HCT116 (cell line): ENCODE measurements at regions not wholly inside any gene's neighbourhood (a gene's known extent, or its start where the extent isn't known, plus 50 kb on each side); places are given as distances from the start of the nearest gene placed in this dataset.

Source experiments
- CEBPB ChIP-seq: IDR thresholded peaks from 2 replicates; pipeline ENCODE4 v1.6.1; 2012; ENCODE audit warnings: low read depth
- EGR1 ChIP-seq: IDR thresholded peaks from 2 replicates; pipeline ENCODE4 v1.6.1; 2012; ENCODE audit warnings: low read depth
- EZH2 ChIP-seq: fragments of 200-600 bp; sonication (generic); IDR thresholded peaks from 2 replicates; pipeline ENCODE4 v1.6.1; 2017; ENCODE audit warnings: antibody characterized with exemption, mixed run types
- EZH2phosphoT487 ChIP-seq: fragments of 200-600 bp; IDR thresholded peaks from 2 replicates; pipeline ENCODE4 v1.6.1; 2018; ENCODE audit warnings: antibody characterized with exemption, borderline replicate concordance
- POLR2A ChIP-seq: IDR thresholded peaks from 2 replicates; pipeline ENCODE4 v1.7.0; 2011; ENCODE audit warnings: borderline replicate concordance; ENCODE audit not compliant: insufficient read depth, insufficient read length; ENCODE audit errors: extremely low read depth
- POLR2AphosphoS5 ChIP-seq: IDR thresholded peaks from 2 replicates; pipeline ENCODE4 v1.6.1; 2011; ENCODE audit warnings: mild to moderate bottlenecking, low read depth, low read length, moderate library complexity
- SIN3A ChIP-seq: IDR thresholded peaks from 2 replicates; pipeline ENCODE4 v1.6.1; 2012; ENCODE audit warnings: low read depth
- SRF ChIP-seq: IDR thresholded peaks from 2 replicates; pipeline ENCODE4 v1.6.1; 2012; ENCODE audit warnings: low read depth
- TF ChIP-seq, protein P1 (sequence below), 3 experiments: fragments of 200-600 bp in 1 of 3; sonication (generic) in 1 of 3; IDR thresholded peaks in 2 of 3; conservative IDR thresholded peaks in 1 of 3; 2 replicates each; pipeline ENCODE4 v1.5.1; 2012 to 2017; ENCODE audit warnings: low read depth in 2 of 3, low read length in 2 of 3, antibody characterized with exemption in 1 of 3, borderline replicate concordance in 1 of 3, control low read depth in 1 of 3, mild to moderate bottlenecking in 1 of 3, mixed read lengths in 1 of 3, mixed run types in 1 of 3, moderate library complexity in 1 of 3; ENCODE audit not compliant: insufficient read depth in 1 of 3

DNA sequence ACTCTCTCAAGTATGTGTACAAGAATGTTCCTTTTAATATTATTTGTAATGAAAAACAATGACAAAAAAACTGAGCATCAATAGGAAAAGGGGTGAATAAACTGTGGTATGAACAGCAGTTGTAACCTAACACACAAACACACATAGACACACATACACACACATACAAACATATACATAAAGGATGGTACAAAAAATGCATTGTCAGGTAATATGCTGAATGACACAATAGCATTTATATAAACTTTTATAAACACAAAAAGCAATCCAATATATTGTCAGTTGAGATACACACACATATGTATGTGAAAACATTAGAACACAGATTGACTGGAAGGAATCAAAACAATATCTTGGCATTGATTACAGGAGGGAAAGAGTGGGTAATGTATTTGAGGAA, 227.0 kb upstream of the ISL1 start:
- no peak for TF ChIP-seq EZH2
- TF ChIP-seq, protein P1, sequence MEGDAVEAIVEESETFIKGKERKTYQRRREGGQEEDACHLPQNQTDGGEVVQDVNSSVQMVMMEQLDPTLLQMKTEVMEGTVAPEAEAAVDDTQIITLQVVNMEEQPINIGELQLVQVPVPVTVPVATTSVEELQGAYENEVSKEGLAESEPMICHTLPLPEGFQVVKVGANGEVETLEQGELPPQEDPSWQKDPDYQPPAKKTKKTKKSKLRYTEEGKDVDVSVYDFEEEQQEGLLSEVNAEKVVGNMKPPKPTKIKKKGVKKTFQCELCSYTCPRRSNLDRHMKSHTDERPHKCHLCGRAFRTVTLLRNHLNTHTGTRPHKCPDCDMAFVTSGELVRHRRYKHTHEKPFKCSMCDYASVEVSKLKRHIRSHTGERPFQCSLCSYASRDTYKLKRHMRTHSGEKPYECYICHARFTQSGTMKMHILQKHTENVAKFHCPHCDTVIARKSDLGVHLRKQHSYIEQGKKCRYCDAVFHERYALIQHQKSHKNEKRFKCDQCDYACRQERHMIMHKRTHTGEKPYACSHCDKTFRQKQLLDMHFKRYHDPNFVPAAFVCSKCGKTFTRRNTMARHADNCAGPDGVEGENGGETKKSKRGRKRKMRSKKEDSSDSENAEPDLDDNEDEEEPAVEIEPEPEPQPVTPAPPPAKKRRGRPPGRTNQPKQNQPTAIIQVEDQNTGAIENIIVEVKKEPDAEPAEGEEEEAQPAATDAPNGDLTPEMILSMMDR (IDR thresholded peaks at IDR 0.05 in 2 of 3, conservative IDR thresholded peaks at IDR 0.05 in 1 of 3; ENCODE audit: borderline replicate concordance in 1 of 3, insufficient read depth in 1 of 3, low read depth in 2 of 3, low read length in 2 of 3) = no peak
- no peak for TF ChIP-seq CEBPB
- TF ChIP-seq EZH2phosphoT487 = no peak
- TF ChIP-seq POLR2A = no peak
- no peak for TF ChIP-seq SRF
- no peak for TF ChIP-seq SIN3A
- no peak for TF ChIP-seq EGR1
- no peak for TF ChIP-seq POLR2AphosphoS5
